Effector CD4-positive, alpha-beta T cell (primary cell): ENCODE measurements at regions not wholly inside any gene's neighbourhood (a gene's known extent, or its start where the extent isn't known, plus 50 kb on each side); places are given as distances from the start of the nearest gene placed in this dataset.
"Not testable (repeated sequence)": the region's sequence is repeated elsewhere in the genome, so short reads cannot be mapped to it uniquely, and the experiment has no call there.

Source experiments
- DNase-seq: peaks from one replicate; pipeline ENCODE4 v3.0.0-alpha.2; 2020

- DNase-seq, result no peak
Measured at GRCh38 chr4:67035986-67036385, 509.3 kb downstream of the CENPC start.

DNA sequence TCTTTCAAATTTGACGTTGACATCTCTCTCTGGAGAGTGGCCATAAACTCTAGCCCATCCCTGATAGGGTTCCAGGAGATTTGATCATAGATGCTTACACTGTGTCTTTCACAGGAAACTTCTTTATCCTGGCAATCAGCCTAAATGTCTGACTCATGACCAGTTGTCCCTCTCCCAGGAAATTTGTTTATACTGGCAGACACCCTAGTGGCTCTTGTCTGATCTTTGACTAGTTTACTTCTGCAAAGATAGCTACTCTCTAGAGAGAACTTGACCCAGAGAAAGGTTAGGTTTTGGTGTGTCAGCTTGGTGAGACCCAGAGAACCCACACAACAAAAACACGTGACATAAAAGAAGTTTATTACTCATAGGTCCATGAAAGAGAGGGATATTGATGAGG, 509.8 kb downstream of the CENPC start:
- DNase-seq, result no peak

DNA sequence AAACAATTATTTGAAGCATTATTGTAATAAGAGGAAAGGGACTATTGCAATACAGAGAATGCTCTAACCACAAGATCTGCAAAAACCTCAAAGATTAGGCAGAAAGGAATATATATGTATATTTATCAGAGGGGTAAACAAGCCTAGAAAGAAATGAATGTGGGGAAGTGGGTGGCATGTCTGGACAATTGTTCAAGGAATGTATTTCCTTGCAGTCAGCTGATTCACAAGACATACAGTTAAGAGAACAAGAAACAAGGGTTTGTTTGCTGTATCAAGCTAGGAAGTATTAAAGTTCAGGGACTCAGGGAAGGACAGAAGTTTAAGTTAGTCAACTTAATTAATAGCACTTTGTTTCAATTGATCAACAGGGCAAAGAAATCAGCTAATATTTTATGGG, 514.7 kb downstream of the CENPC start:
- DNase-seq, result no peak

GRCh38 chr4:67020438-67020797, 524.9 kb downstream of the CENPC start:
- DNase-seq, result no peak

GRCh38 chr4:67019686-67020437, 525.4 kb downstream of the CENPC start:
- DNase-seq, result no peak

- no peak for DNase-seq
Measured at GRCh38 chr4:67014592-67014991, 530.7 kb downstream of the CENPC start.

- no peak for DNase-seq
Measured at GRCh38 chr4:67006791-67007190, 538.5 kb downstream of the CENPC start.

GRCh38 chr4:66991521-66991920, 553.8 kb downstream of the CENPC start:
- no peak for DNase-seq

DNA sequence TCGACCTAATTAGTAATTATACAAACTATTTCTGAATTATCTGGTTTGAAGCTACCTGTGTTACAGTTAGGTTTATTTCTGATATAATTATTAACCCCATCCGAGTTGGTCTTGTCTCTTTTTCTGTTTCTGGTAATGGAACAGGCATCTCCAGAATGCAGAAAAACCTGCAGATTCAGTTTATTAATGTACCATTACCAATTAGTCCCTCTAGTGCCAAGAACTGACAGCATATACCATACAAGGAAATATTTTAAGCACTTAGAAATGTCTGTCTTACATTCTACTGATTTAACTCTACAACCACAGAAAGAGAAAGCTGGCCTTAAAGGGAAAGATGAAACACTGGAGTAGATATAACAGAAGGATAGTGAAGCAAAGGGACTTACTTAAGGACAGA, 570.6 kb downstream of the CENPC start:
- DNase-seq, result no peak

DNA sequence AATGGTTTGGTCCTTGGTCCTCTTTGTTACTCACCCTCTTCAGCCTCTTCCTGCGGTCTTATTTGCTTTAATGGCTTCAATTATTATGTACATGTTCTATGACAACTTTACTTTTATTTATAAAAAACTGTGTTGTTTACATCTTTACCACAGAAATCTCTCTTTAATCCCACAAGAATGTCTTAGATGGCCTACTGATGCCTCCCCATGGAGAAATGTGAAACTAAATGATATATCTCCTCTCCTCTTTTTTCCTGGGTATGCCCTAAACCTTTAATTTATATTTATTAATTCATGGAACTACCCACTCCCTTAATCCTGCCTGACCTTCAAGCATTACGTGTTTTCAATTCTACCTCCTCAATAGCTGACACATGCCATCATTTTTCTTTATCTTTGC, 573.2 kb downstream of the CENPC start:
- DNase-seq, result no peak

DNA sequence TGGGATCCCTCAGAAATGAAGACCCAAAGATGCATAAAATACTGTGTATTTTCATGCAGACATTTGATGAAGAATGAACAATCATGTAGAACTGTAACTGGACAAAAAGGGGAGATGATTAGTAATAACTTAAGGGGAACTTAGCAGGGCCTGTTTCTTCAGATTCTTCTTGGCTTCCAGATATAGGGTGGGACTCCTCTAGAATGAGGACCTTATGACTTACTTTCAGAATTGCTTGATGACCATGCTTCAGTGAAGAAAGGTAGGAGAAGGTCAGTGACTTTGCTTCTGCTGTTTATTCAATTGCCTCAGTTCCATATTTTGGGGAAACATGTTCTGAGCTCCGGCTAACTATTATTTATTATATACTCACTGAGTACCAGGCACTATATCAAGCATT, 580.8 kb downstream of the CENPC start:
- no peak for DNase-seq

- no peak for DNase-seq
Measured at GRCh38 chr4:66963084-66963483, 582.2 kb downstream of the CENPC start.

DNA sequence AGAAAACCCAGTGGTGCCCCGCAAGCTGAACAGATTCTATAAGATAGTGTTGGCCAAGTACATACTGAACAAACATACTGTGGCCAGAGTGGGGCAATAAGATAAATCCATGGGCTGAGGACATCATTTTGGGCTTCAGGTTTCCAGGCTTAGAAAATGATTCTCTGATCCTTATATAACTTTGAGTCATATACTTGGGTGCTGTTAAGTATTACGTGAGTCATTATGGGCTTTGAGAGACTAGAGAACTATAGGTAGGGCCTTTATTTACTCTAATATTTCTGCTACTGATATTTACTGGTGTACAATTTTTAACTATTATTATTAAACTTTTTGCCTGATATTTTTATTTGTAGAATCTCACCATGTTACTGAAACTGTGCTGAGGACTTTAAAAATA, 586.1 kb downstream of the CENPC start:
- DNase-seq, result no peak

- DNase-seq, result no peak
Measured at GRCh38 chr4:66956852-66957251, 588.5 kb downstream of the CENPC start.

GRCh38 chr4:66956426-66956825, 588.9 kb downstream of the CENPC start:
- DNase-seq, result no peak

DNA sequence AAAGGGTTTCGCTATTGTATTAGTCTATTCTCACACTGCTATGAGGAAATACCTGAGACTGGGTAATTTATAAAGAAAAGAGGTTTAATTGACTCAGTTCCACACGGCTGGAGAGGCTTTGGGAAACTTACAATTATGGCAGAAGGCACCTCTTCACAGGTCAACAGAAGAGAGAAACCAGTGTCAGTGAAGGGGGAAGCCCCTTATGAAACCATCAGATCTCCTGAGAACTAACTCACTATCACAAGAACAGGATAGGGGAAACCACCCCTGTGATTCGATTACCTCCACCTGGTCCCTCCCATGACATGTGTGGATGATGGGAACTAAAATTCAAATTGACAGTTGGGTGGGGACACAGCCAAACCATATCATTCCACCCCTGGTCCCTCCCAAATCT, 589.5 kb downstream of the CENPC start:
- DNase-seq, result no peak

DNA sequence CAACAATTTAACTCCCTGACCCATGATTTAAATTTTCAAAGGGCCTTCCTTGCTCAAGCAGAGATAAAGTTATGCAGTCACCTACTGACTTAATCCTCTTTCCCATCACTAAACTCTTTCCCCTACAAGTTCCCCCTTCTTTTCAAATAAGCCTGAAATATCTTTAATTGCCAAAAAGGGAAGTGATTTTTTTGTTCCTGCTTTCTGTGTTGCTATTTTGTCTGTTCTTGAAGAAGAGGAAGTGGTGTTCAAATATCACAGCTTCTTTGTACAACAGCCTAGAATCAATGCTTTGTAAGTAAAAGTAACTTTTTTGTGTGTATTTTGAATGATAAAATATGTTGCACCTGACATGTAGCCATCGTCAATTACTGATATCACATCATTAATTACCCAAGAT, 595.9 kb downstream of the CENPC start:
- no peak for DNase-seq

- no peak for DNase-seq
Measured at GRCh38 chr4:66946761-66947160, 598.5 kb downstream of the CENPC start.

- no peak for DNase-seq
Measured at GRCh38 chr4:66943112-66943511, 602.2 kb downstream of the CENPC start.

GRCh38 chr4:66931981-66932380, 613.3 kb downstream of the CENPC start:
- not testable (repeated sequence) for DNase-seq

DNA sequence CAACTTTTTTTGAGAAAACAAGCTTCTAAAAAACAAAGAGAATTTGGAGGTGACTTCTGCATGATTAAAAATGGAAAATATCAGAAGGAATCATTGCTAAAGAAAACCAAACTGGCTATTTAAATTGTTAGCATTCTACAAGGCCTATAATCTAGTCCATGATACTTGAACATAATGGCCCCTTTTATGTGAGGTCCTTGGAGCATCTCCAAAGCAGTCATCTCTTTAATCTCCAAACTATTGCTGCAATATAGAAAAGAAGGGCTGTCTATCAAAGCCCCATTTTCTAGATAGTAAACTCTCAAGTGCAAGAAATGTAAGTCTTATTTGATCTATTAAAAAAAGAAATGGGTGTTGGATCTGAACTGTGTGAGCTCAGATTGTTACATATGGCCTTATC, 615.1 kb downstream of the CENPC start:
- DNase-seq, result no peak

DNA sequence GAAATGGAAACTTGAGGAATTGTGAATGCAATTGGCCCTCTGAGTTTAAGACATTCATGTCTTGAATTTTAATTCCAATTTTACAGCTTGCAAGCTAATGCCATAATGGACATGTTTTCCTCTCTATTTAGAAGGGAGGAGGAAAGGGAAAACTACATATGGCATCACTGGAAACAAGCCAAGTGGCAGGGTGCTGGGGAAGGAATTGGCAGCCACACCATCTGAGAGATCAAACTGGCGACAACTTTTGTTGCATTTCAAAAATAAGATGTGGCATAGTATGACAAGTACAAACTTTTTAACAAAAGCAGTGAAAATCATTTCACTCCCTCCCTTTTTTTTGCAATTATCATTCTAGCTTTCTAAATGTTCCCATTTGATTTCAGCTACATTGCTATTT, 615.6 kb downstream of the CENPC start:
- DNase-seq, result no peak

GRCh38 chr4:66928881-66929280, 616.4 kb downstream of the CENPC start:
- DNase-seq, result not testable (repeated sequence)

DNA sequence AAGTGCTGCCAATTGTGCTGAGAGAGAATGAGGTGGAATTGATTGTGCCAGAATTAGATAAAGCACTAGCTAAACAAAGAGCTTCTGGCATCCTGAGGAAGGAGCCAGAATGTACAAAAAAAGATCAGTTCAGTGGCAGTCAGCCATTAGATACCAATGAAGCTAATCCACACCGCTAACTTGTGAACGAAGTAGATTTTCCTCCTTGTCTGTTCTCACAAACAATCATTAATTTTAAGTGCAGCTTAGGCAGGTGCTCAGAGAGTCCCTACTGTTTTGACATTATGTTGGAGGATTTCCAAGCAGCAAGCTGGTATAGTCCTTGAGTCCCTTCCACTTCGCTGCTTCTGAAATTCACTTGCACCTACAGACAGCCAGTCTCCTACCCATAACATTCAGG, 617.4 kb downstream of the CENPC start:
- DNase-seq, result no peak

- DNase-seq, result no peak
Measured at GRCh38 chr4:66926687-66927086, 618.6 kb downstream of the CENPC start.
